ENCODE measurements at regions not wholly inside any gene's neighbourhood (a gene's known extent, or its start where the extent isn't known, plus 50 kb on each side); places are given as distances from the start of the nearest gene placed in this dataset.

DNA sequence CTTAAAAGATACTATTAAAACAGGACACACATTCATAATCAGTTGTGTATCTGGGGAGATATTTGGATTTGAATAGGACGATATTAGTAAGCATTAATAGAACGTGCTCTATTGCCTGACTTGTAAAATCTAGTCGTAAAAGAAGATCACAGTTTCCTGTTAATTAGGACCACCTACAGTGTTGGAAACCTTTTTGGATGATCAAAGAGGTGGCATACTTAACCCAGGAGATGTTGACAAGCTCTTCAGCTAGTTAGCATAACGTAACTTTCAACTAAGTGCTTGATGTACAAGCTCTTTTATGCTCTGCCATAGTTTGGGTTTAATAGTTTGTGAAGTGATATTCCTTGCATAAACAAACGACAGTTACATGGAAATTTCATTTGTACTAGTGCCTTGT is 293.3 kb upstream of the NR5A2 start:
- Mint-ChIP-seq H3K27me3 (ENCODE audit: low read depth) (peaks cover 7% of the 10 kb centered on the region), H3K27ac (no peak overlapping the region), H3K4me3 (no peak overlapping the region), H3K9me3 (no peaks in the 10 kb centered on the region), H3K36me3 (ENCODE audit: low read depth) (no peaks in the 10 kb centered on the region), H3K4me1 (ENCODE audit: low read depth) (no peaks in the 10 kb centered on the region)
- intact Hi-C loops (cut with micrococcal nuclease), result no loop called here
- CTCF ChIA-PET, result no interaction called here
- no peak for DNase-seq

DNA sequence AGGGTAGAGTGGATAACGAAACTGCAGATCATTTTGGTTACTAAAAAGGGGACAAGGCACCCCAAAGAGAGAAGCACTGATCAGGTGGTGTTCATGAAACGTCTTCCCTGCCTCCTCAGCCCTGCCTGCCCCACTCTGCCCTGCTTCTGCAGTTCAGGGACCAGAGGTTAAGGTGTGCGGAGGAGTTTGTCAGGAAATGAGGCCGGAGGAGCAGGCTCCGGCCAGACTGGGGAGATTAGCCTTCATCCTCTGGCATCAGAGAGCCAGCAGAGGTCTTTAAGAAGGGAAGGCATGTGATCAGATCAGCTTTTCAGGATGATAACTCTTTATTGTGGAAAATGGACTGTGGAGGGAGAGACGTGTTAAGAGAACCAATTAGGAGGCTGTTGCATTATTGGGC is 291.9 kb upstream of the NR5A2 start:
- CTCF ChIA-PET, result no interaction called here
- no peak for DNase-seq
- H3K4me1 Mint-ChIP-seq (ENCODE audit: low read depth), result no peaks in the 10 kb centered on the region
- H3K27ac Mint-ChIP-seq, result no peak overlapping the region
- intact Hi-C loops (cut with micrococcal nuclease), result no loop called here
- peaks cover 7% of the 10 kb centered on the region for H3K27me3 Mint-ChIP-seq (ENCODE audit: low read depth)
- no peaks in the 10 kb centered on the region for H3K36me3 Mint-ChIP-seq (ENCODE audit: low read depth)
- H3K9me3 Mint-ChIP-seq, result no peaks in the 10 kb centered on the region
- no peak overlapping the region for H3K4me3 Mint-ChIP-seq

- Mint-ChIP-seq H3K4me1 (ENCODE audit: low read depth) (no peaks in the 10 kb centered on the region), H3K9me3 (no peaks in the 10 kb centered on the region), H3K27ac (no peak overlapping the region), H3K36me3 (ENCODE audit: low read depth) (no peaks in the 10 kb centered on the region), H3K27me3 (ENCODE audit: low read depth) (peaks cover 5% of the 10 kb centered on the region), H3K4me3 (no peak overlapping the region)
- CTCF ChIA-PET, result no interaction called here
- DNase-seq, result no peak
- intact Hi-C loops (cut with micrococcal nuclease), result no loop called here
These were observed 290.9 kb upstream of the NR5A2 start for GRCh38 chr1:199736646-199737045.

DNA sequence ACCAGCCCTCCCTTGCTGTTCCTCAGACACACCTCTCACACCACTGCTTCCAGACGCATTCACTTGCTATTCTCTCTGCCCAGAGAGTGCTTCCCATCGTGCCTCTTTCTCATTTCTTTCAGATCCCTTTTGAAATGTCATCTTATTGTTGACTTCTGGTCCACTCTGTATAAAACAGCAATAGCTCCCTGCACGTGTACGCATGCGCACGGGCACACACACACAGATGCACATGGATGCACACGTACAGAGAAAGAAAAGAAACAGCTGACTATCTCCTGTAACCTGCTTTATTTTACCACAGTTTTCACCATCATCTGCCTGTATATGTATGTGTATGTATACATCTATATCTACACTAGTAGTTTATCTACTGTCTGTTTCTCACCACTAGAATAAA is 285.9 kb upstream of the NR5A2 start:
- H3K27ac Mint-ChIP-seq, result no peak overlapping the region
- H3K9me3 Mint-ChIP-seq, result no peaks in the 10 kb centered on the region
- no peaks in the 10 kb centered on the region for H3K36me3 Mint-ChIP-seq (ENCODE audit: low read depth)
- H3K4me1 Mint-ChIP-seq (ENCODE audit: low read depth), result no peaks in the 10 kb centered on the region
- intact Hi-C loops (cut with micrococcal nuclease), result no loop called here
- H3K27me3 Mint-ChIP-seq (ENCODE audit: low read depth), result peaks cover 11% of the 10 kb centered on the region
- CTCF ChIA-PET, result interaction anchor here (1.2 kb wide), 1 partner anchor 56 kb away, joined by 3 read pairs; no protein-coding TSS in a partner anchor
- no peak overlapping the region for H3K4me3 Mint-ChIP-seq
- no peak for DNase-seq

- no peaks in the 10 kb centered on the region for H3K36me3 Mint-ChIP-seq (ENCODE audit: low read depth)
- no peaks in the 10 kb centered on the region for H3K9me3 Mint-ChIP-seq
- no peak overlapping the region for H3K4me3 Mint-ChIP-seq
- H3K27me3 Mint-ChIP-seq (ENCODE audit: low read depth), result peaks cover 12% of the 10 kb centered on the region
- no peak overlapping the region for H3K27ac Mint-ChIP-seq
- CTCF ChIA-PET, result no interaction called here
- intact Hi-C loops (cut with micrococcal nuclease), result no loop called here
- no peak for DNase-seq
- H3K4me1 Mint-ChIP-seq (ENCODE audit: low read depth), result no peaks in the 10 kb centered on the region
These were observed 285.0 kb upstream of the NR5A2 start for GRCh38 chr1:199742547-199742946.

- CTCF ChIA-PET, result no interaction called here
These were observed 284.3 kb upstream of the NR5A2 start for GRCh38 chr1:199743227-199743626.

GRCh38 chr1:199746666-199747384 is 280.7 kb upstream of the NR5A2 start:
- no peak for DNase-seq
- intact Hi-C loops (cut with micrococcal nuclease), result no loop called here
- CTCF ChIA-PET, result no interaction called here
- H3K27ac Mint-ChIP-seq, result no peak overlapping the region
- H3K9me3 Mint-ChIP-seq, result no peaks in the 10 kb centered on the region
- H3K27me3 Mint-ChIP-seq (ENCODE audit: low read depth), result peaks cover 12% of the 10 kb centered on the region
- no peaks in the 10 kb centered on the region for H3K4me1 Mint-ChIP-seq (ENCODE audit: low read depth)
- no peak overlapping the region for H3K4me3 Mint-ChIP-seq
- no peaks in the 10 kb centered on the region for H3K36me3 Mint-ChIP-seq (ENCODE audit: low read depth)

More at GRCh38 chr1:199743227-199743626, 284.3 kb upstream of the NR5A2 start:
- H3K36me3 Mint-ChIP-seq (ENCODE audit: low read depth), result no peaks in the 10 kb centered on the region
- H3K27ac Mint-ChIP-seq, result no peak overlapping the region
- intact Hi-C loops (cut with micrococcal nuclease), result no loop called here
- peaks cover 12% of the 10 kb centered on the region for H3K27me3 Mint-ChIP-seq (ENCODE audit: low read depth)
- no peak overlapping the region for H3K4me3 Mint-ChIP-seq
- no peak for DNase-seq
- no peaks in the 10 kb centered on the region for H3K9me3 Mint-ChIP-seq
- no peaks in the 10 kb centered on the region for H3K4me1 Mint-ChIP-seq (ENCODE audit: low read depth)

DNA sequence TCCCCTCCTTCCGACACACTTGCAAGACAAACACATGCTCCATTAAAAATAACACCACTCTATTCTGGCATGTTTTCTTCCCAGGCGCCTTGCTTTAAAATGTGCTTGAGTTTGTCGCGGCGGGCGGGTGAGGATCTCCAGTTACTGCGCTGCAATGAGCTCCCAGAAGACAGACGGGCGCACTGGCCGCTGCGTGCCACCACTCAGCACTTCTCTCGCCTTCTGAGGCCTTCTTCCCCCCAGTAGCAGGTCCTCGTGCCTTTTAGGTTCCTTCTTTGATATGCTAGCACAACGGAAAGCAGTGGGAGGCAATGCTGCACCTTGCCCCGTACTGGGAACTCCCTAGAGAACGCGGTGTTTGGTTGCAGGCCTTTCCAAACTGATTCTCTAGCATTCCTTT is 279.5 kb upstream of the NR5A2 start:
- H3K4me3 Mint-ChIP-seq, result no peak overlapping the region
- peaks cover 12% of the 10 kb centered on the region for H3K27me3 Mint-ChIP-seq (ENCODE audit: low read depth)
- intact Hi-C loops (cut with micrococcal nuclease), result no loop called here
- no peak for DNase-seq
- H3K27ac Mint-ChIP-seq, result no peak overlapping the region
- H3K9me3 Mint-ChIP-seq, result no peaks in the 10 kb centered on the region
- no peaks in the 10 kb centered on the region for H3K4me1 Mint-ChIP-seq (ENCODE audit: low read depth)
- H3K36me3 Mint-ChIP-seq (ENCODE audit: low read depth), result no peaks in the 10 kb centered on the region
- CTCF ChIA-PET, result no interaction called here

GRCh38 chr1:199751506-199751905 is 276.0 kb upstream of the NR5A2 start:
- intact Hi-C loops (cut with micrococcal nuclease), result no loop called here
- H3K27ac Mint-ChIP-seq, result no peak overlapping the region
- CTCF ChIA-PET, result no interaction called here
- H3K36me3 Mint-ChIP-seq (ENCODE audit: low read depth), result no peaks in the 10 kb centered on the region
- DNase-seq, result no peak
- no peaks in the 10 kb centered on the region for H3K4me1 Mint-ChIP-seq (ENCODE audit: low read depth)
- H3K9me3 Mint-ChIP-seq, result no peaks in the 10 kb centered on the region
- peaks cover 1% of the 10 kb centered on the region for H3K27me3 Mint-ChIP-seq (ENCODE audit: low read depth)
- no peak overlapping the region for H3K4me3 Mint-ChIP-seq

- CTCF ChIA-PET, result no interaction called here
- no peaks in the 10 kb centered on the region for H3K4me1 Mint-ChIP-seq (ENCODE audit: low read depth)
- no peaks in the 10 kb centered on the region for H3K27me3 Mint-ChIP-seq (ENCODE audit: low read depth)
- H3K4me3 Mint-ChIP-seq, result no peak overlapping the region
- no peak overlapping the region for H3K27ac Mint-ChIP-seq
- H3K9me3 Mint-ChIP-seq, result no peaks in the 10 kb centered on the region
- intact Hi-C loops (cut with micrococcal nuclease), result no loop called here
- H3K36me3 Mint-ChIP-seq (ENCODE audit: low read depth), result no peaks in the 10 kb centered on the region
- DNase-seq, result no peak
These were observed 275.4 kb upstream of the NR5A2 start for GRCh38 chr1:199751962-199752687.

- DNase-seq, result no peak
These were observed 274.9 kb upstream of the NR5A2 start for GRCh38 chr1:199752688-199753027.

DNA sequence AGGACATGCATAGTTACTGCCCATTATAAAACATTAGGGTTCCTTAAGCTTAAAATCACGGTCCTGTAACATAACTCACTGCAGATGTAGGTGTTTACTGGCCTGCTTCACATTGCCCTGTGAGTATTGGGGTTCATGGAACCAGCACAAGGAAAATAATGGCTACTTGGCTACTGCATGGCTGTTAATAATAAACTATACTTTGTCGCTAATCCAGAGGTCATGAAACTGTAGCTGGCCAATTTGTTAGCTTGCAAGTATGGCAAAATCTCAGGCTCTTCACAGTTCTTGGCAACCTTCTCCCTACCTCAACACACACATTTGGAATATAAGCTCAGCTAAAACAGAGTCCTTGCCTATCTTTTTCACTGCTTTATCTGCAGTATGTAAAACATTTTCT is 274.0 kb upstream of the NR5A2 start:
- Mint-ChIP-seq H3K9me3 (no peaks in the 10 kb centered on the region), H3K4me1 (ENCODE audit: low read depth) (no peaks in the 10 kb centered on the region), H3K36me3 (ENCODE audit: low read depth) (no peaks in the 10 kb centered on the region), H3K27ac (no peak overlapping the region), H3K4me3 (no peak overlapping the region), H3K27me3 (ENCODE audit: low read depth) (peaks cover 7% of the 10 kb centered on the region)
- no peak for DNase-seq
- CTCF ChIA-PET, result no interaction called here
- intact Hi-C loops (cut with micrococcal nuclease), result no loop called here

More at GRCh38 chr1:199752688-199753027, 274.9 kb upstream of the NR5A2 start:
- Mint-ChIP-seq H3K9me3 (no peaks in the 10 kb centered on the region), H3K4me3 (no peak overlapping the region), H3K36me3 (ENCODE audit: low read depth) (no peaks in the 10 kb centered on the region), H3K27ac (no peak overlapping the region), H3K4me1 (ENCODE audit: low read depth) (no peaks in the 10 kb centered on the region), H3K27me3 (ENCODE audit: low read depth) (no peaks in the 10 kb centered on the region)
- CTCF ChIA-PET, result no interaction called here
- intact Hi-C loops (cut with micrococcal nuclease), result no loop called here

GRCh38 chr1:199756066-199756465 is 271.4 kb upstream of the NR5A2 start:
- Mint-ChIP-seq H3K36me3 (ENCODE audit: low read depth) (no peaks in the 10 kb centered on the region), H3K4me3 (no peak overlapping the region), H3K27me3 (ENCODE audit: low read depth) (peaks cover 14% of the 10 kb centered on the region), H3K9me3 (no peaks in the 10 kb centered on the region), H3K27ac (no peak overlapping the region), H3K4me1 (ENCODE audit: low read depth) (no peaks in the 10 kb centered on the region)
- CTCF ChIA-PET, result no interaction called here
- DNase-seq, result no peak
- intact Hi-C loops (cut with micrococcal nuclease), result no loop called here
